Smooth muscle cell (in vitro differentiated cells): ENCODE measurements at regions not wholly inside any gene's neighbourhood (a gene's known extent, or its start where the extent isn't known, plus 50 kb on each side); places are given as distances from the start of the nearest gene placed in this dataset.

Source experiments
- DNase-seq: peaks from one replicate; lab custom pipeline; 2025; ENCODE audit not compliant: unreplicated experiment; lab: John Stamatoyannopoulos, UW
- H2AFZ ChIP-seq: fragments of 200-600 bp; sonication (generic); 2 replicates; pipeline ENCODE4 v1.6.0; 2016; ENCODE audit warnings: antibody characterized with exemption, low read depth, mild to moderate bottlenecking
- H3F3A ChIP-seq: fragments of 200-600 bp; sonication (generic); 2 replicates; pipeline ENCODE4 v1.6.0; 2017; ENCODE audit warnings: antibody characterized with exemption, low read depth
- H3K27ac ChIP-seq: fragments of 200-600 bp; sonication (generic); 2 replicates; pipeline ENCODE4 v1.5.1; 2016; ENCODE audit warnings: low read depth, mild to moderate bottlenecking
- H3K27me3 ChIP-seq: fragments of 200-600 bp; sonication (generic); 2 replicates; pipeline ENCODE4 v1.6.1; 2016; ENCODE audit warnings: low read depth, mild to moderate bottlenecking
- H3K36me3 ChIP-seq: fragments of 200-600 bp; sonication (generic); 2 replicates; pipeline ENCODE4 v1.5.1; 2016; ENCODE audit warnings: low read depth
- H3K4me1 ChIP-seq: fragments of 200-600 bp; sonication (generic); 2 replicates; pipeline ENCODE4 v1.5.1; 2016; ENCODE audit warnings: low read depth
- H3K4me2 ChIP-seq: fragments of 200-600 bp; sonication (generic); 2 replicates; pipeline ENCODE4 v1.6.0; 2016; ENCODE audit warnings: mild to moderate bottlenecking
- H3K4me3 ChIP-seq: fragments of 200-600 bp; sonication (generic); 2 replicates; pipeline ENCODE4 v1.5.1; 2016; ENCODE audit warnings: mild to moderate bottlenecking
- H3K79me2 ChIP-seq: fragments of 200-600 bp; sonication (generic); 2 replicates; pipeline ENCODE4 v1.6.0; 2016; ENCODE audit warnings: low read depth, mild to moderate bottlenecking
- H3K9ac ChIP-seq: fragments of 200-600 bp; sonication (generic); 2 replicates; pipeline ENCODE4 v1.6.0; 2016; ENCODE audit warnings: low read depth
- H3K9me3 ChIP-seq: fragments of 200-600 bp; sonication (generic); replicated peaks from 2 replicates; pipeline ENCODE4 v1.5.1; 2016; ENCODE audit warnings: low read depth
- H4K20me1 ChIP-seq: fragments of 200-600 bp; sonication (generic); 2 replicates; pipeline ENCODE4 v1.6.0; 2016; ENCODE audit warnings: low read depth
- CTCF ChIP-seq: fragments of 200-600 bp; sonication (generic); IDR thresholded peaks from 2 replicates; pipeline ENCODE4 v1.5.1; 2017; ENCODE audit warnings: borderline replicate concordance, mild to moderate bottlenecking, antibody characterized with exemption; ENCODE audit not compliant: insufficient read depth, poor library complexity, severe bottlenecking
- WGBS: methylation state at CpG from one replicate; pipeline ENCODE4 v1.1.7; 2016; ENCODE audit warnings: low lambda C conversion rate; 5-methylcytosine and 5-hydroxymethylcytosine counted together

DNA sequence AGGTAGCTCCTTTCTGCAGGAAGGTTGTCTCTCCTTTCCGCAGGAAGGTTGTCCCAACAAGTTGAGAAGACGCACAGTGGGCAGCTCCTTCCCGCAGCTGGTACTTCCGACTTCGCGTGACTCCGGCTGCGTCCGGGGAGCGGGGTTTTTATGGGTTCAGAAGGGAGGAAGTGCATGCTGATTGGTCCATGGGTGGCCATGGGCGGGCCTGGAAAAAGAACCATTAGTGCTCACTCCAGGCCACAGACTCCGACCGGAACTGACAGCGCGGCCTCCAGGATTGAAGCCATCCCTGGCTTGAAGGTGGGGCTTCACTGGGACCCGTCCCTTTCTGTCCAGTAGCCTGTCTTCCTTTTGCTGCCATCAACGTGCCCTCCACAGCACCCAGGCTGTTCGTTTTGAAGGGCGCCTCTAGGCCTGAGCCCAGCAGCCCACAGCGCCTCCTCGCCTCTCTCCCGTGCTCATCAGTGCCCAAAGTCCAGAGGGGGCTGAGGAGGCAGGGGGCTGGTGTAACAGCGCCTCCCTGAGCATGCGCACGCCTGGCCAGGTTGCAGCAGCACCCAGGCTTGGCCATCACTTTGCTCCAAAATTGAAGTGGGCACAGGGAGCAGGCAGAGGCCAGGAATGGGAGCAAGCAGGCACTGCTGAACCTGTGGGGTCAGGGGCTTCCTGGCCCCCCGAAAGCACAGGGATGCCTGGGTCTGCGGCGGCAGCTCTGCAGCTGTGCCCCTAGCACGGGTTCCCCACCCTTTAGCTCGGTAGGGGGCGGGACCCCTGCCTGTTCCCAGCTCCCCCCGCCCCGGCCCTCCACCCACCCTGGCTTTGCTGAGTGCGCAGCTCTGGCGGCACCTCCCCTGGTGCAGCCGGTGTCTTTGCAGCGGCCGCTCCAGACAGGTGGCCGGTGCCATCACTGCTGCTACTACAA, 330.6 kb upstream of the MCTP2 start:
- no peaks in the 10 kb centered on the region for H4K20me1 ChIP-seq
- H3K4me3 ChIP-seq, result no peak overlapping the region
- no peak overlapping the region for H2AFZ ChIP-seq
- no peak for DNase-seq
- no peak for TF ChIP-seq CTCF
- H3K4me1 ChIP-seq, result no peaks in the 10 kb centered on the region
- no peaks in the 10 kb centered on the region for H3F3A ChIP-seq
- H3K4me2 ChIP-seq, result no peak overlapping the region
- H3K27ac ChIP-seq, result no peak overlapping the region
- peaks cover 20% of the 10 kb centered on the region for H3K27me3 ChIP-seq
- H3K79me2 ChIP-seq, result no peaks in the 10 kb centered on the region
- H3K9me3 ChIP-seq, result no peaks in the 10 kb centered on the region
- WGBS, result 94% methylated on average over 33 of the region's 39 CpGs
- H3K9ac ChIP-seq, result no peak overlapping the region
- H3K36me3 ChIP-seq, result no peaks in the 10 kb centered on the region

DNA sequence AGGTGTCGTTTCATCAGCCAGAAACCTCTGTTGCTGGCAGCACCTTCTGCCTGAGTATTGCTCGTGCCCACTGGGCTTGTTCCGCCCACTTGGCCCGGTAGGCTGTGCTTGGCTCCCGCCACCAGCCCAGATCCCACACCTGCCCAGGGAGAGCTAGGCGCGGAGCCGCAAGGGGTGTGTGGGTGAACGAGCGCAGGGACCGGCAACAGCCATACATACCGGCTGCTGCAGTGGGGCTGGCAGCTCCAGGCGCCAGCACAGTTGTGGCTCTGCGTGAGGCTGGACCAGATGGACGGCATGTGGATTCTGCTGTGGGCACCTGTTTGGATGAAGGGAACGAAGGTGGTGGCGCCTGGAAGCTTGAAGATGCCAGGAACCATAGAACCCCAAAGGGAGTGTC, 331.5 kb upstream of the MCTP2 start:
- no peak for TF ChIP-seq CTCF
- Histone ChIP-seq H3K9ac (no peak overlapping the region), H3K27me3 (peaks cover 19% of the 10 kb centered on the region), H3K4me2 (no peak overlapping the region), H4K20me1 (no peaks in the 10 kb centered on the region), H3K36me3 (no peaks in the 10 kb centered on the region), H3K9me3 (no peaks in the 10 kb centered on the region), H3K79me2 (no peaks in the 10 kb centered on the region), H3K4me1 (no peaks in the 10 kb centered on the region), H3K27ac (no peak overlapping the region), H2AFZ (no peak overlapping the region), H3F3A (no peaks in the 10 kb centered on the region), H3K4me3 (no peak overlapping the region)
- WGBS, result 93% methylated on average over 17 of the region's 17 CpGs
- no peak for DNase-seq

DNA sequence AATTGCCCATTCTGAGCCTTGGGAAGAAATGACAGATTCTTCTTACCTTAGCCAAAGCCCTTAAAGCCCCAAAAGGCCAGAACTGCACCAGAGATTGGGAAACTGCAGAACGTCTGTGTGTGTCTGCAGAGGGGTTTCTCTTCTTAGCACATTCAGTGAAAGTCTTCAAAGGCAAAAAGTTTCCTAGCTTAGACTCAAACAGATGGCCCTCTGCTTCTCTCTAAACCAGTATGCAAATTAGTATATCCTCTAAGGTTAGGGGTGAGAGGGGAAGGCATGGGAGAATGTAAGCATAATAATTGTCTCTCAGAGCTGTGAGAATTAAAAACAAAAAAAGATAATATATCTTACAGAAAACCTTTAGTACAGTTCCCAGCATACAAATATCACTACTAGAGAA, 334.0 kb upstream of the MCTP2 start:
- Histone ChIP-seq H3K79me2 (no peaks in the 10 kb centered on the region), H3K36me3 (no peaks in the 10 kb centered on the region), H4K20me1 (no peaks in the 10 kb centered on the region), H3K27me3 (peaks cover 4% of the 10 kb centered on the region), H3K27ac (no peak overlapping the region), H3K4me1 (no peaks in the 10 kb centered on the region), H3K4me2 (no peak overlapping the region), H3K9me3 (no peaks in the 10 kb centered on the region), H3K9ac (no peak overlapping the region), H3K4me3 (no peak overlapping the region), H2AFZ (no peak overlapping the region), H3F3A (no peaks in the 10 kb centered on the region)
- DNase-seq, result no peak
- TF ChIP-seq CTCF, result no peak
- 9% methylated on average over 1 of the region's 1 CpG for WGBS
